ENCODE measurements at regions not wholly inside any gene's neighbourhood (a gene's known extent, or its start where the extent isn't known, plus 50 kb on each side); places are given as distances from the start of the nearest gene placed in this dataset.
A peak's percentile ranks its signal among the peaks of the same experiment; 100 is the strongest.

- no peak for DNase-seq
- no peak overlapping the region for H3K4me3 Mint-ChIP-seq
- H3K27me3 Mint-ChIP-seq, result peaks cover 0 to 2% of the 10 kb centered on the region in 2 donors
- no peak overlapping the region for H3K4me3 ChIP-seq (ENCODE audit: low read length in 2 of 2)
- no peaks in the 10 kb centered on the region for H3K27me3 ChIP-seq (ENCODE audit: insufficient read depth, low read length)
- intact Hi-C loops (cut with micrococcal nuclease), result no loop called here
- H3K4me1 ChIP-seq (ENCODE audit: insufficient read depth, low read length), result no peaks in the 10 kb centered on the region
- no peaks in the 10 kb centered on the region for H3K36me3 Mint-ChIP-seq
- H3K9me3 Mint-ChIP-seq, result peaks cover 0 to 2% (median 0%) of the 10 kb centered on the region in 8 donors
- ChIA-PET POLR2A (ENCODE audit: partially characterized antibody) (no interaction called here), CTCF (ENCODE audit: partially characterized antibody) (no interaction called here)
- no peak overlapping the region for H3K27ac Mint-ChIP-seq
- H3K27ac ChIP-seq (ENCODE audit: low read depth, low read length), result no peak overlapping the region
- H3K4me1 Mint-ChIP-seq, result no peaks in the 10 kb centered on the region
- no peaks in the 10 kb centered on the region for H3K36me3 ChIP-seq (ENCODE audit: insufficient read depth, low read length)
- H3K9me3 ChIP-seq (ENCODE audit: control insufficient read depth in 1 of 2, low read length in 2 of 2), result no peaks in the 10 kb centered on the region
These were observed 113.0 kb upstream of the NLGN4Y start for GRCh38 chrY:14411334-14411733.

DNA sequence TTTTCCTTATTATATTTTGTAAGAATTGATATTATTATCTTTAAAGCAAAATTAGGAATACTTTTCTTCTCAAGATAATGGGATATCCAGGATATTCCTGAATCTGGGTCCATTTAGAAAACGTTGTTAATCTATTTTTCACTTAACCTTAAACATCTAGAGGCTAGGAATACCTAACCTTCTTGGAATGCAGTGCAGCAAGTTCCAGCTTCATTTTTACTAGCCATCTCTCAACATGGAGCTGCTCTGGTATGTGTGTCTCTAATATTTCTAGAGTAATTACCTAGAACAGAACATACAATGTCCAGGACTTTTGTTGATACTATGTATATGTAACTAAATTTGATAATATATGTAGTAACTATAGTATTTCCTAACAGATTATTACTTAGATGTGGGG lies 87.8 kb upstream of the NLGN4Y start:
- Mint-ChIP-seq H3K4me1 (no peaks in the 10 kb centered on the region), H3K36me3 (no peaks in the 10 kb centered on the region), H3K27me3 (no peaks in the 10 kb centered on the region), H3K27ac (no peak overlapping the region), H3K4me3 (no peak overlapping the region), H3K9me3 (no peaks in the 10 kb centered on the region)
- no peaks in the 10 kb centered on the region for H3K9me3 ChIP-seq (ENCODE audit: control insufficient read depth in 1 of 2, low read length in 2 of 2)
- POLR2A ChIA-PET (ENCODE audit: partially characterized antibody), result no interaction called here
- no peaks in the 10 kb centered on the region for H3K4me1 ChIP-seq (ENCODE audit: insufficient read depth, low read length)
- H3K36me3 ChIP-seq (ENCODE audit: insufficient read depth, low read length), result no peaks in the 10 kb centered on the region
- no peaks in the 10 kb centered on the region for H3K27me3 ChIP-seq (ENCODE audit: insufficient read depth, low read length)
- no peak overlapping the region for H3K27ac ChIP-seq (ENCODE audit: low read depth, low read length)
- H3K4me3 ChIP-seq (ENCODE audit: low read length in 2 of 2), result no peak overlapping the region
- CTCF ChIA-PET (ENCODE audit: partially characterized antibody), result no interaction called here
- no peak for DNase-seq
- intact Hi-C loops (cut with micrococcal nuclease), result no loop called here

DNA sequence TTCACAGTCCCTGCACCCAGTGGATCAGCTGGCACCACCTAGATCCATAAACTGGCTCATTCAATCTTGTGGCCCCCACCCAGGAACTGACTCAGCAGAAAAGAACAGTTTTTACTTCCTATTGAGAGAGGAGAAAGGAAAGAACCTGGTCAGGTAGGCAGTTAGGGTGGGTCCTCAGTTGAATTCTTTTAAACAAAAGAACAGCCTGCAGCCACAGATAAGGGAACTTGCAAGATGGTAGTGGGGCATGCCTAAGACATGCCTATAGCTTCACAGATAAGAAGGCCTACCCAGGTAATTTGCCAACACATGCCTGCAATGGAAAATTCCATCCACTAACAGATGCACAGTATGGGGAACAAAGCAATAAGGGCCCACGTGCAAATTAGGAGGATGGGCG lies 86.7 kb upstream of the NLGN4Y start:
- ChIA-PET CTCF (ENCODE audit: partially characterized antibody) (no interaction called here), POLR2A (ENCODE audit: partially characterized antibody) (no interaction called here)
- H3K36me3 Mint-ChIP-seq, result no peaks in the 10 kb centered on the region

DNA sequence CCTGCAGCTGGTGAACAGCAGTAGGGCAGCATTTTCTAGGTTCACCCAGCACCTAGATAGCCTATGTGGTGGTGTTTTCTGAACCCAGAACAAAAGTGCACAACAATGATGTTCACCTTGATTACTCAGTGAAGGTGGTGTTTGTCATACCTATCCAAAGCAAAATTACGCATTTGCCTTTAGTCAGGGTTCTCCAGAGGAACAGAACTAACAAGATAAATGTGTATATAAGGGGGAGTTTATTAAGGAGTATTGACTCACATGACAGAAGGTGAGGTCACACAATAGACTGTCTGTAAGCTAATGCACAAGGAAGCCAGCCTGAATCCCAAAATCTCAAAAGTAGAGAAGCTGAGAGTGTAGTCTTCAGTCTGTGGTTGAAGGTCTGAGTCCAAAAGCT lies 85.9 kb upstream of the NLGN4Y start:
- no peaks in the 10 kb centered on the region for H3K36me3 ChIP-seq (ENCODE audit: insufficient read depth, low read length)
- POLR2A ChIA-PET (ENCODE audit: partially characterized antibody), result no interaction called here
- H3K9me3 Mint-ChIP-seq, result no peaks in the 10 kb centered on the region
- no peak overlapping the region for H3K4me3 Mint-ChIP-seq
- CTCF ChIA-PET (ENCODE audit: partially characterized antibody), result no interaction called here
- H3K4me1 ChIP-seq (ENCODE audit: insufficient read depth, low read length), result no peaks in the 10 kb centered on the region
- no peak overlapping the region for H3K27ac Mint-ChIP-seq
- no peaks in the 10 kb centered on the region for H3K27me3 ChIP-seq (ENCODE audit: insufficient read depth, low read length)
- H3K9me3 ChIP-seq (ENCODE audit: control insufficient read depth in 1 of 2, low read length in 2 of 2), result no peaks in the 10 kb centered on the region
- H3K27ac ChIP-seq (ENCODE audit: low read depth, low read length), result no peak overlapping the region
- H3K4me3 ChIP-seq (ENCODE audit: low read length in 2 of 2), result no peak overlapping the region
- DNase-seq, result no peak
- no peaks in the 10 kb centered on the region for H3K4me1 Mint-ChIP-seq
- intact Hi-C loops (cut with micrococcal nuclease), result no loop called here
- H3K27me3 Mint-ChIP-seq, result peaks cover 0 to 1% of the 10 kb centered on the region in 2 donors
- no peaks in the 10 kb centered on the region for H3K36me3 Mint-ChIP-seq

More for the DNA sequence above, 86.7 kb upstream of the NLGN4Y start:
- Mint-ChIP-seq H3K9me3 (no peaks in the 10 kb centered on the region), H3K4me1 (no peaks in the 10 kb centered on the region), H3K27ac (no peak overlapping the region), H3K27me3 (no peaks in the 10 kb centered on the region), H3K4me3 (no peak overlapping the region)
- Histone ChIP-seq H3K27me3 (ENCODE audit: insufficient read depth, low read length) (no peaks in the 10 kb centered on the region), H3K36me3 (ENCODE audit: insufficient read depth, low read length) (no peaks in the 10 kb centered on the region), H3K27ac (ENCODE audit: low read depth, low read length) (no peak overlapping the region), H3K9me3 (ENCODE audit: control insufficient read depth in 1 of 2, low read length in 2 of 2) (no peaks in the 10 kb centered on the region), H3K4me3 (ENCODE audit: low read length in 2 of 2) (no peak overlapping the region), H3K4me1 (ENCODE audit: insufficient read depth, low read length) (no peaks in the 10 kb centered on the region)
- intact Hi-C loops (cut with micrococcal nuclease), result no loop called here
- DNase-seq, result no peak

DNA sequence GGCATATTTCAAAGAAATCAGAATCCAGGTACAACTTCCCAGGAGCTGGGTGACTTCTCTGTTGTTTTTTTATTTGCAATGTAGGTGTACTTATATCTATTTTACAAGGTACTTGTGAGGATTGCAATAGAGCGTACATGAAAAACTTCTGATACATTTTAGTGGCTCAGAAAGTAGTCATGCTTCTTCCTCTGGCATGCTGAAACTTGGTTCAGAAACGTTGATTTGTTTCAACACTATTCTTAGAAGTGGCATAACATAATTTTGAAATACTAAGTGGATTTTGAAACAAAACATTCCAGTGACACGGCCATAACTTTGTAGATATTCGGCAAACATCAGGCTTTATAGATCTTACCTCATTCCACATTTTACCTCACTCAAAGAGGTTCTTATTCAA lies 79.8 kb upstream of the NLGN4Y start:
- POLR2A ChIA-PET (ENCODE audit: partially characterized antibody), result no interaction called here
- Mint-ChIP-seq H3K4me3 (no peak overlapping the region), H3K27me3 (peaks cover 3 to 5% of the 10 kb centered on the region in 2 donors), H3K27ac (no peak overlapping the region), H3K9me3 (peaks cover 0 to 4% (median 0%) of the 10 kb centered on the region in 8 donors), H3K4me1 (no peaks in the 10 kb centered on the region), H3K36me3 (no peaks in the 10 kb centered on the region)
- intact Hi-C loops (cut with micrococcal nuclease), result no loop called here
- Histone ChIP-seq H3K9me3 (ENCODE audit: control insufficient read depth in 1 of 2, low read length in 2 of 2) (no peaks in the 10 kb centered on the region), H3K4me1 (ENCODE audit: insufficient read depth, low read length) (no peaks in the 10 kb centered on the region), H3K27me3 (ENCODE audit: insufficient read depth, low read length) (no peaks in the 10 kb centered on the region), H3K27ac (ENCODE audit: low read depth, low read length) (no peak overlapping the region), H3K4me3 (ENCODE audit: low read length in 2 of 2) (no peak overlapping the region), H3K36me3 (ENCODE audit: insufficient read depth, low read length) (no peaks in the 10 kb centered on the region)
- CTCF ChIA-PET (ENCODE audit: partially characterized antibody), result no interaction called here
- no peak for DNase-seq

GRCh38 chrY:14468151-14468683 lies 56.1 kb upstream of the NLGN4Y start:
- Histone ChIP-seq H3K27ac (ENCODE audit: low read depth, low read length) (no peak overlapping the region), H3K9me3 (ENCODE audit: control insufficient read depth in 1 of 2, low read length in 2 of 2) (no peaks in the 10 kb centered on the region), H3K36me3 (ENCODE audit: insufficient read depth, low read length) (no peaks in the 10 kb centered on the region), H3K4me3 (ENCODE audit: low read length in 2 of 2) (no peak overlapping the region), H3K4me1 (ENCODE audit: insufficient read depth, low read length) (no peaks in the 10 kb centered on the region), H3K27me3 (ENCODE audit: insufficient read depth, low read length) (no peaks in the 10 kb centered on the region)
- Mint-ChIP-seq H3K27ac (peak overlapping the region in 1 of 7 donors; percentile 61), H3K4me1 (no peaks in the 10 kb centered on the region), H3K9me3 (no peaks in the 10 kb centered on the region), H3K4me3 (no peak overlapping the region), H3K27me3 (no peaks in the 10 kb centered on the region), H3K36me3 (no peaks in the 10 kb centered on the region)
- DNase-seq, result no peak
- intact Hi-C loops (cut with micrococcal nuclease), result no loop called here
- ChIA-PET POLR2A (ENCODE audit: partially characterized antibody) (no interaction called here), CTCF (ENCODE audit: partially characterized antibody) (no interaction called here)

DNA sequence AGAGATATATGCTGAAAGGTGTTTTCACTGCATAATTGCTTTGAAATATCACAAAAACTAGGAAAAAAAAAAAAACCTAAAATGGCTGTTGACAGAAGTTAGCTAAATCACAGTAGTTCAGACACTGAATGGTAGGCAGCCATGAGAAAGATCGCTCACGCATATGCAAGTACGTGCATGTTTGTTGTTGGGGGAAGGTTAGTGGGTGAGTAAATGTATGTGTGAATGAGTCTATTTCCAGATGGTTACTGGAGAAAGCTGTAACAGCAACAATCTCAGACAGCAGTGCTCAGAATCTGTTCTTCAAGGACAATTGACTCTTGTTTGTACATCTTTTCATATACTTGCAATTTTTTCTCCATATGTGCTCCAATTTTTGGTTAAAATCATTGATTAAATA lies 51.9 kb upstream of the NLGN4Y start:
- Mint-ChIP-seq H3K27ac (no peak overlapping the region), H3K4me3 (no peak overlapping the region), H3K27me3 (no peaks in the 10 kb centered on the region), H3K4me1 (no peaks in the 10 kb centered on the region), H3K9me3 (no peaks in the 10 kb centered on the region), H3K36me3 (no peaks in the 10 kb centered on the region)
- Histone ChIP-seq H3K9me3 (ENCODE audit: control insufficient read depth in 1 of 2, low read length in 2 of 2) (no peaks in the 10 kb centered on the region), H3K36me3 (ENCODE audit: insufficient read depth, low read length) (no peaks in the 10 kb centered on the region), H3K27me3 (ENCODE audit: insufficient read depth, low read length) (no peaks in the 10 kb centered on the region), H3K4me1 (ENCODE audit: insufficient read depth, low read length) (no peaks in the 10 kb centered on the region), H3K4me3 (ENCODE audit: low read length in 2 of 2) (no peak overlapping the region), H3K27ac (ENCODE audit: low read depth, low read length) (no peak overlapping the region)
- intact Hi-C loops (cut with micrococcal nuclease), result no loop called here
- POLR2A ChIA-PET (ENCODE audit: partially characterized antibody), result no interaction called here
- CTCF ChIA-PET (ENCODE audit: partially characterized antibody), result no interaction called here
- DNase-seq, result no peak

GRCh38 chrY:14473320-14473719 lies 51.0 kb upstream of the NLGN4Y start:
- DNase-seq, result no peak
- Histone ChIP-seq H3K27me3 (ENCODE audit: insufficient read depth, low read length) (no peaks in the 10 kb centered on the region), H3K4me1 (ENCODE audit: insufficient read depth, low read length) (no peaks in the 10 kb centered on the region), H3K9me3 (ENCODE audit: control insufficient read depth in 1 of 2, low read length in 2 of 2) (no peaks in the 10 kb centered on the region), H3K27ac (ENCODE audit: low read depth, low read length) (no peak overlapping the region), H3K4me3 (ENCODE audit: low read length in 2 of 2) (no peak overlapping the region), H3K36me3 (ENCODE audit: insufficient read depth, low read length) (no peaks in the 10 kb centered on the region)
- Mint-ChIP-seq H3K4me3 (no peak overlapping the region), H3K27me3 (no peaks in the 10 kb centered on the region), H3K9me3 (no peaks in the 10 kb centered on the region), H3K4me1 (no peaks in the 10 kb centered on the region), H3K27ac (no peak overlapping the region), H3K36me3 (no peaks in the 10 kb centered on the region)
- intact Hi-C loops (cut with micrococcal nuclease), result no loop called here
- ChIA-PET CTCF (ENCODE audit: partially characterized antibody) (no interaction called here), POLR2A (ENCODE audit: partially characterized antibody) (no interaction called here)

Measured in CD4-positive, alpha-beta memory T cell (primary cell).